ENCODE measurements at regions not wholly inside any gene's neighbourhood (a gene's known extent, or its start where the extent isn't known, plus 50 kb on each side); places are given as distances from the start of the nearest gene placed in this dataset.

DNA sequence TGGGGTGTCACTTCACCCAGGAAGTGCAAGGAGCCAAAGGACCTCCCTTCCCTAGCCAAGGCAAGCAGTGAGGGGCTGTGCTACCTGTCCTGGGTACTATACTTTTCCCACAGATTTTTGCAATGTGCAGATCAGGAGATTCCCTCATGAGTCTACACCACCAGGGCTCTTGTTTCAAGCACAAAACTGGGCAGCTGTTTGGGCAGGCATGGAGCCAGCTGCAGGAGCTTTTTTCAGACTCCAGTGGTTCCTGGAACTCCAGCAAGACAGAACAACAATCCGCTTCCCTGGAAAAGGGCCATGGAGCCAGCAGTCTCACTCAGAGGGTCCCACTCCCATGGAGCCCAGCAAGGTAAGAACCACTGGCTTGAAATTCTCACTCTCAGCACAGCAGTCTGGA, 1649.6 kb downstream of the LRRC4C start:
- in situ Hi-C loops (cut with HindIII; ENCODE audit: extremely low pct_ligation_motif_present, low pct_unique_long_range_greater_than_20kb) = no loop called here
- Histone ChIP-seq H3K36me3 (replicated peaks in 1 of 2; ENCODE audit: control insufficient read depth in 1 of 2, insufficient read depth in 2 of 2, low read length in 2 of 2) (no peaks in the 10 kb centered on the region), H3K79me2 (ENCODE audit: insufficient read depth, low read length) (no peaks in the 10 kb centered on the region), H3K27me3 (ENCODE audit: control insufficient read depth in 1 of 2, insufficient read depth in 2 of 2, low read length in 2 of 2) (no peaks in the 10 kb centered on the region), H3K27ac (ENCODE audit: extremely low read length, insufficient read depth, low read length) (no peak overlapping the region), H2AFZ (ENCODE audit: low read length) (no peak overlapping the region), H3K4me1 (ENCODE audit: insufficient read depth, low read length) (no peaks in the 10 kb centered on the region), H3K4me2 (ENCODE audit: low read depth, low read length) (no peak overlapping the region), H3K9me3 (ENCODE audit: low read length) (peaks cover 83% of the 10 kb centered on the region), H3K9ac (ENCODE audit: insufficient read depth, low read depth, low read length) (no peak overlapping the region), H4K20me1 (ENCODE audit: insufficient read depth, low read length) (no peaks in the 10 kb centered on the region), H3K4me3 (replicated peaks in 1 of 3; ENCODE audit: insufficient read depth in 1 of 3, low read depth in 2 of 3, low read length in 3 of 3) (no peak overlapping the region)
- TF ChIP-seq CREB1 (IDR thresholded peaks at IDR 0.05) (no peak), CREB1 (CRISPR knock-in tag; IDR thresholded peaks at IDR 0.05) (no peak), ZNF747 (CRISPR knock-in tag; IDR thresholded peaks at IDR 0.05; ENCODE audit: borderline replicate concordance) (no peak), GTF2F1 (IDR thresholded peaks at IDR 0.05; ENCODE audit: low read length) (no peak), ZNF878 (CRISPR knock-in tag; IDR thresholded peaks at IDR 0.05) (no peak), ZNF235 (CRISPR knock-in tag; IDR thresholded peaks at IDR 0.05; ENCODE audit: borderline replicate concordance) (no peak), MAF1 (CRISPR knock-in tag; IDR thresholded peaks at IDR 0.05; ENCODE audit: borderline replicate concordance) (no peak), NFIC (IDR thresholded peaks at IDR 0.05; ENCODE audit: low read length) (no peak), ZNF792 (CRISPR knock-in tag; IDR thresholded peaks at IDR 0.05) (no peak), THYN1 (CRISPR knock-in tag; IDR thresholded peaks at IDR 0.05; ENCODE audit: borderline replicate concordance, low read depth) (no peak), SP1 (IDR thresholded peaks at IDR 0.05) (no peak), SP1 (CRISPR knock-in tag; IDR thresholded peaks at IDR 0.05) (no peak)
- TF ChIP-seq, protein P1, sequence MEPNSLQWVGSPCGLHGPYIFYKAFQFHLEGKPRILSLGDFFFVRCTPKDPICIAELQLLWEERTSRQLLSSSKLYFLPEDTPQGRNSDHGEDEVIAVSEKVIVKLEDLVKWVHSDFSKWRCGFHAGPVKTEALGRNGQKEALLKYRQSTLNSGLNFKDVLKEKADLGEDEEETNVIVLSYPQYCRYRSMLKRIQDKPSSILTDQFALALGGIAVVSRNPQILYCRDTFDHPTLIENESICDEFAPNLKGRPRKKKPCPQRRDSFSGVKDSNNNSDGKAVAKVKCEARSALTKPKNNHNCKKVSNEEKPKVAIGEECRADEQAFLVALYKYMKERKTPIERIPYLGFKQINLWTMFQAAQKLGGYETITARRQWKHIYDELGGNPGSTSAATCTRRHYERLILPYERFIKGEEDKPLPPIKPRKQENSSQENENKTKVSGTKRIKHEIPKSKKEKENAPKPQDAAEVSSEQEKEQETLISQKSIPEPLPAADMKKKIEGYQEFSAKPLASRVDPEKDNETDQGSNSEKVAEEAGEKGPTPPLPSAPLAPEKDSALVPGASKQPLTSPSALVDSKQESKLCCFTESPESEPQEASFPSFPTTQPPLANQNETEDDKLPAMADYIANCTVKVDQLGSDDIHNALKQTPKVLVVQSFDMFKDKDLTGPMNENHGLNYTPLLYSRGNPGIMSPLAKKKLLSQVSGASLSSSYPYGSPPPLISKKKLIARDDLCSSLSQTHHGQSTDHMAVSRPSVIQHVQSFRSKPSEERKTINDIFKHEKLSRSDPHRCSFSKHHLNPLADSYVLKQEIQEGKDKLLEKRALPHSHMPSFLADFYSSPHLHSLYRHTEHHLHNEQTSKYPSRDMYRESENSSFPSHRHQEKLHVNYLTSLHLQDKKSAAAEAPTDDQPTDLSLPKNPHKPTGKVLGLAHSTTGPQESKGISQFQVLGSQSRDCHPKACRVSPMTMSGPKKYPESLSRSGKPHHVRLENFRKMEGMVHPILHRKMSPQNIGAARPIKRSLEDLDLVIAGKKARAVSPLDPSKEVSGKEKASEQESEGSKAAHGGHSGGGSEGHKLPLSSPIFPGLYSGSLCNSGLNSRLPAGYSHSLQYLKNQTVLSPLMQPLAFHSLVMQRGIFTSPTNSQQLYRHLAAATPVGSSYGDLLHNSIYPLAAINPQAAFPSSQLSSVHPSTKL (CRISPR knock-in tag; IDR thresholded peaks at IDR 0.05) = no peak
- TF ChIP-seq, protein P2, sequence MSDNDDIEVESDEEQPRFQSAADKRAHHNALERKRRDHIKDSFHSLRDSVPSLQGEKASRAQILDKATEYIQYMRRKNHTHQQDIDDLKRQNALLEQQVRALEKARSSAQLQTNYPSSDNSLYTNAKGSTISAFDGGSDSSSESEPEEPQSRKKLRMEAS (IDR thresholded peaks at IDR 0.05) = no peak
- TF ChIP-seq, protein P3, sequence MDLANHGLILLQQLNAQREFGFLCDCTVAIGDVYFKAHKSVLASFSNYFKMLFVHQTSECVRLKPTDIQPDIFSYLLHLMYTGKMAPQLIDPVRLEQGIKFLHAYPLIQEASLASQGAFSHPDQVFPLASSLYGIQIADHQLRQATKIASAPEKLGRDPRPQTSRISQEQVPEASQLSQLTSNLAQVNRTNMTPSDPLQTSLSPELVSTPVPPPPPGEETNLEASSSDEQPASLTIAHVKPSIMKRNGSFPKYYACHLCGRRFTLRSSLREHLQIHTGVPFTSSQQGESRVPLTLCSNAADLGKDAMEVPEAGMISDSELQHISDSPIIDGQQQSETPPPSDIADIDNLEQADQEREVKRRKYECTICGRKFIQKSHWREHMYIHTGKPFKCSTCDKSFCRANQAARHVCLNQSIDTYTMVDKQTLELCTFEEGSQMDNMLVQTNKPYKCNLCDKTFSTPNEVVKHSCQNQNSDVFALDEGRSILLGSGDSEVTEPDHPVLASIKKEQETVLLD (CRISPR knock-in tag; IDR thresholded peaks at IDR 0.05; ENCODE audit: low read depth) = no peak
- TF ChIP-seq, protein P4, sequence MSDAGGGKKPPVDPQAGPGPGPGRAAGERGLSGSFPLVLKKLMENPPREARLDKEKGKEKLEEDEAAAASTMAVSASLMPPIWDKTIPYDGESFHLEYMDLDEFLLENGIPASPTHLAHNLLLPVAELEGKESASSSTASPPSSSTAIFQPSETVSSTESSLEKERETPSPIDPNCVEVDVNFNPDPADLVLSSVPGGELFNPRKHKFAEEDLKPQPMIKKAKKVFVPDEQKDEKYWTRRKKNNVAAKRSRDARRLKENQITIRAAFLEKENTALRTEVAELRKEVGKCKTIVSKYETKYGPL (CRISPR knock-in tag; IDR thresholded peaks at IDR 0.05) = no peak
- TF ChIP-seq, protein P5, sequence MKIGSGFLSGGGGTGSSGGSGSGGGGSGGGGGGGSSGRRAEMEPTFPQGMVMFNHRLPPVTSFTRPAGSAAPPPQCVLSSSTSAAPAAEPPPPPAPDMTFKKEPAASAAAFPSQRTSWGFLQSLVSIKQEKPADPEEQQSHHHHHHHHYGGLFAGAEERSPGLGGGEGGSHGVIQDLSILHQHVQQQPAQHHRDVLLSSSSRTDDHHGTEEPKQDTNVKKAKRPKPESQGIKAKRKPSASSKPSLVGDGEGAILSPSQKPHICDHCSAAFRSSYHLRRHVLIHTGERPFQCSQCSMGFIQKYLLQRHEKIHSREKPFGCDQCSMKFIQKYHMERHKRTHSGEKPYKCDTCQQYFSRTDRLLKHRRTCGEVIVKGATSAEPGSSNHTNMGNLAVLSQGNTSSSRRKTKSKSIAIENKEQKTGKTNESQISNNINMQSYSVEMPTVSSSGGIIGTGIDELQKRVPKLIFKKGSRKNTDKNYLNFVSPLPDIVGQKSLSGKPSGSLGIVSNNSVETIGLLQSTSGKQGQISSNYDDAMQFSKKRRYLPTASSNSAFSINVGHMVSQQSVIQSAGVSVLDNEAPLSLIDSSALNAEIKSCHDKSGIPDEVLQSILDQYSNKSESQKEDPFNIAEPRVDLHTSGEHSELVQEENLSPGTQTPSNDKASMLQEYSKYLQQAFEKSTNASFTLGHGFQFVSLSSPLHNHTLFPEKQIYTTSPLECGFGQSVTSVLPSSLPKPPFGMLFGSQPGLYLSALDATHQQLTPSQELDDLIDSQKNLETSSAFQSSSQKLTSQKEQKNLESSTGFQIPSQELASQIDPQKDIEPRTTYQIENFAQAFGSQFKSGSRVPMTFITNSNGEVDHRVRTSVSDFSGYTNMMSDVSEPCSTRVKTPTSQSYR (CRISPR knock-in tag; IDR thresholded peaks at IDR 0.05; ENCODE audit: borderline replicate concordance) = no peak
- TF ChIP-seq, protein P6, sequence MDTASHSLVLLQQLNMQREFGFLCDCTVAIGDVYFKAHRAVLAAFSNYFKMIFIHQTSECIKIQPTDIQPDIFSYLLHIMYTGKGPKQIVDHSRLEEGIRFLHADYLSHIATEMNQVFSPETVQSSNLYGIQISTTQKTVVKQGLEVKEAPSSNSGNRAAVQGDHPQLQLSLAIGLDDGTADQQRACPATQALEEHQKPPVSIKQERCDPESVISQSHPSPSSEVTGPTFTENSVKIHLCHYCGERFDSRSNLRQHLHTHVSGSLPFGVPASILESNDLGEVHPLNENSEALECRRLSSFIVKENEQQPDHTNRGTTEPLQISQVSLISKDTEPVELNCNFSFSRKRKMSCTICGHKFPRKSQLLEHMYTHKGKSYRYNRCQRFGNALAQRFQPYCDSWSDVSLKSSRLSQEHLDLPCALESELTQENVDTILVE (CRISPR knock-in tag; IDR thresholded peaks at IDR 0.05) = no peak
- no peak for DNase-seq (ENCODE audit: low spot score)
- CTCF ChIA-PET (ENCODE audit: low intra/inter-chr PET ratio, low total read pairs) = no interaction called here
- WGBS (ENCODE audit: low lambda C conversion rate) = 0% methylated on average over 1 of the region's 1 CpG
- POLR2A ChIA-PET = no interaction called here
- no TSS peak for BruUV-seq (replicated peaks)
- FAIRE-seq = no peak
- intact Hi-C loops (cut with micrococcal nuclease; ENCODE audit: unreplicated experiment) = no loop called here
- no peak for ATAC-seq
